Osteocyte (in vitro differentiated cells): ENCODE measurements at regions not wholly inside any gene's neighbourhood (a gene's known extent, or its start where the extent isn't known, plus 50 kb on each side); places are given as distances from the start of the nearest gene placed in this dataset.
A peak's percentile ranks its signal among the peaks of the same experiment; 100 is the strongest.

Experiments used
- DNase-seq: peaks from one replicate; pipeline ENCODE4 v3.0.0; 2021; ENCODE audit warnings: mixed read lengths; ENCODE audit not compliant: unreplicated experiment; ENCODE audit errors: extremely low spot score
- H3K27ac Mint-ChIP-seq: one replicate; pipeline ENCODE4 v1.8.0; 2021; ENCODE audit warnings: mild to moderate bottlenecking, mixed read lengths; ENCODE audit not compliant: unreplicated experiment
- H3K27me3 Mint-ChIP-seq: one replicate; pipeline ENCODE4 v1.8.0; 2021; ENCODE audit warnings: mixed read lengths; ENCODE audit not compliant: unreplicated experiment
- H3K36me3 Mint-ChIP-seq: one replicate; pipeline ENCODE4 v1.8.0; 2021; ENCODE audit warnings: mixed read lengths; ENCODE audit not compliant: unreplicated experiment
- H3K4me1 Mint-ChIP-seq: one replicate; pipeline ENCODE4 v1.8.0; 2021; ENCODE audit warnings: mixed read lengths; ENCODE audit not compliant: unreplicated experiment
- H3K4me3 Mint-ChIP-seq: one replicate; pipeline ENCODE4 v1.8.0; 2021; ENCODE audit warnings: mild to moderate bottlenecking, moderate library complexity, mixed read lengths; ENCODE audit not compliant: unreplicated experiment
- H3K9me3 Mint-ChIP-seq: one replicate; pipeline ENCODE4 v1.8.0; 2021; ENCODE audit warnings: mixed read lengths; ENCODE audit not compliant: unreplicated experiment
- CTCF ChIP-seq: fragments of 200-600 bp; sonication (generic); IDR thresholded peaks from 2 replicates; pipeline ENCODE4 v1.5.0; 2021; ENCODE audit warnings: antibody characterized with exemption, mild to moderate bottlenecking, moderate library complexity

GRCh38 chr11:13206086-13206640, 71.4 kb upstream of the BMAL1 start:
- Mint-ChIP-seq H3K4me3 (no peak overlapping the region), H3K9me3 (peaks cover 6% of the 10 kb centered on the region), H3K36me3 (no peaks in the 10 kb centered on the region), H3K4me1 (peaks cover 20% of the 10 kb centered on the region), H3K27ac (no peak overlapping the region), H3K27me3 (no peaks in the 10 kb centered on the region)
- no peak for DNase-seq
- TF ChIP-seq CTCF = no peak

GRCh38 chr11:13207270-13207664, 70.3 kb upstream of the BMAL1 start:
- no peaks in the 10 kb centered on the region for H3K27me3 Mint-ChIP-seq
- TF ChIP-seq CTCF = peak; percentile 13
- peak overlapping the region; percentile 73 for H3K4me3 Mint-ChIP-seq
- H3K4me1 Mint-ChIP-seq = peaks cover 20% of the 10 kb centered on the region
- H3K36me3 Mint-ChIP-seq = no peaks in the 10 kb centered on the region
- H3K27ac Mint-ChIP-seq = peak overlapping the region; percentile 86
- no peak for DNase-seq
- H3K9me3 Mint-ChIP-seq = no peaks in the 10 kb centered on the region

GRCh38 chr11:13207665-13208594, 69.7 kb upstream of the BMAL1 start:
- peak overlapping the region; percentile 86 for H3K27ac Mint-ChIP-seq
- H3K4me1 Mint-ChIP-seq = peaks cover 20% of the 10 kb centered on the region
- H3K9me3 Mint-ChIP-seq = no peaks in the 10 kb centered on the region
- H3K27me3 Mint-ChIP-seq = no peaks in the 10 kb centered on the region
- H3K4me3 Mint-ChIP-seq = peak overlapping the region; percentile 73
- H3K36me3 Mint-ChIP-seq = no peaks in the 10 kb centered on the region
- no peak for DNase-seq
- TF ChIP-seq CTCF = no peak

- DNase-seq = no peak
- H3K4me1 Mint-ChIP-seq = peaks cover 21% of the 10 kb centered on the region
- no peak overlapping the region for H3K4me3 Mint-ChIP-seq
- no peaks in the 10 kb centered on the region for H3K36me3 Mint-ChIP-seq
- H3K27ac Mint-ChIP-seq = no peak overlapping the region
- TF ChIP-seq CTCF = no peak
- H3K9me3 Mint-ChIP-seq = no peaks in the 10 kb centered on the region
- H3K27me3 Mint-ChIP-seq = no peaks in the 10 kb centered on the region
Measured at GRCh38 chr11:13208921-13209320, 68.7 kb upstream of the BMAL1 start.

- Mint-ChIP-seq H3K9me3 (no peaks in the 10 kb centered on the region), H3K4me1 (peaks cover 25% of the 10 kb centered on the region), H3K27ac (no peak overlapping the region), H3K4me3 (no peak overlapping the region), H3K36me3 (no peaks in the 10 kb centered on the region), H3K27me3 (no peaks in the 10 kb centered on the region)
- no peak for TF ChIP-seq CTCF
- DNase-seq = no peak
Measured at GRCh38 chr11:13209379-13209778, 68.2 kb upstream of the BMAL1 start.
